ENCODE measurements at regions not wholly inside any gene's neighbourhood (a gene's known extent, or its start where the extent isn't known, plus 50 kb on each side); places are given as distances from the start of the nearest gene placed in this dataset.

DNA sequence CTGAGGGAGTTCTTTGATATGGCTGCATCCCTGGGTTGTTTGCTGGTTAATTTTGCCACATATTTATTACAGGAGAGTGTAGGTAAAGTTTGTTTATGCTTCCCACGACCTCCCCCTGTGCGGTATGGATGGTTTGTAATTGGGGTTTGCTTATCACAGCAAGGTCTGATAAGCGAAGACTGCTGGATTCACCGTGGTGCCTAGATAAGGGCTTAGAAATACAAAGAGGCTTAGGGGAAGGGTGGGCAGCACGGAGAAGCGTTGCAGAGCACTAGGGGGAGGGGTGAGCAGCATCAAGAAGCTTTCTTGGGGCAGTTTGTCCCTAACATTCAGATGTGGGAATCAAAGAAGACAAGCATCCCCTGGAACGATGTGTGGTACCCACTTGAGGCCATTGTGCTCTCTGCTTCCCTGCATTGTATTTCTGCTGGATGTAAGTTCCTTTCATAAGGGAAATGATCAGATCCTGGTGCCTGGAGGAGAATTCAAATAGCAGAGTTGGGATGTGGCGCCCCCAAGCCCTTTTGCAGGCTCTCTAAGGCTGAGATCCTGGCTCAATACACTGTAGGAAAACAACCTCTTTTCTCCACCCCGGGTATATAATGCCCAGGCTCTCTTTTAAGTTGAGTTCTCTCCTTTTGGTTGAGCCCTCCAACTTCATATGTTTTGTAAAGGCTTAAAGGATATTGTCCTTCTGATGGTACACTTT, 598.1 kb upstream of the ADGRL4 start:
- Histone ChIP-seq H3K4me1 (ENCODE audit: control insufficient read depth in 1 of 2, low read depth in 2 of 2) (no peaks in the 10 kb centered on the region), H3K27me3 (replicated peaks; ENCODE audit: insufficient read depth) (no peaks in the 10 kb centered on the region), H3K4me3 (no peak overlapping the region), H3K27ac (no peak overlapping the region), H3K36me3 (no peaks in the 10 kb centered on the region), H3K9me3 (peaks cover 4% of the 10 kb centered on the region)
- DNase-seq (ENCODE audit: low spot score): no peak
- no peak for ATAC-seq (ENCODE audit: insufficient number of reproducible peaks, low FRiP score, low read depth)
- TF ChIP-seq, protein P1, sequence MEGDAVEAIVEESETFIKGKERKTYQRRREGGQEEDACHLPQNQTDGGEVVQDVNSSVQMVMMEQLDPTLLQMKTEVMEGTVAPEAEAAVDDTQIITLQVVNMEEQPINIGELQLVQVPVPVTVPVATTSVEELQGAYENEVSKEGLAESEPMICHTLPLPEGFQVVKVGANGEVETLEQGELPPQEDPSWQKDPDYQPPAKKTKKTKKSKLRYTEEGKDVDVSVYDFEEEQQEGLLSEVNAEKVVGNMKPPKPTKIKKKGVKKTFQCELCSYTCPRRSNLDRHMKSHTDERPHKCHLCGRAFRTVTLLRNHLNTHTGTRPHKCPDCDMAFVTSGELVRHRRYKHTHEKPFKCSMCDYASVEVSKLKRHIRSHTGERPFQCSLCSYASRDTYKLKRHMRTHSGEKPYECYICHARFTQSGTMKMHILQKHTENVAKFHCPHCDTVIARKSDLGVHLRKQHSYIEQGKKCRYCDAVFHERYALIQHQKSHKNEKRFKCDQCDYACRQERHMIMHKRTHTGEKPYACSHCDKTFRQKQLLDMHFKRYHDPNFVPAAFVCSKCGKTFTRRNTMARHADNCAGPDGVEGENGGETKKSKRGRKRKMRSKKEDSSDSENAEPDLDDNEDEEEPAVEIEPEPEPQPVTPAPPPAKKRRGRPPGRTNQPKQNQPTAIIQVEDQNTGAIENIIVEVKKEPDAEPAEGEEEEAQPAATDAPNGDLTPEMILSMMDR (IDR thresholded peaks at IDR 0.05): no peak

DNA sequence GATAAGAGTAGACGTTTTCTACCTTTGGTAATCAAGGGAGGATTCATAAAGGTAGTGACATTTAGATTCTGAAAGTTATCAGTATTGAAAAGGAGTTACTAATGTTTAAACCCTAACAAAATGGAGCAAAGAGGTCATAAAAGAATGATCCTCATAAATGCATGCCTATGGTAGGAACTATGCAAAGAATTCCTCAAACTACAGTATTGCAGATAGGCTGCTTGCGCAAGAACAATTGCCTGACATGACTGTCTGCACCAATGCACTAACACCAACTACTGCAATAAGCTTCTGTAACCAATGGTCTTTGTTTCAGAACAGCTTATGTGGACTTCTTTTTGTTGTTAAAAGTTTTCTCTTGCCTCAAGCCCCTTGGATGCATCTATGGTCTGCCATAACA, 597.3 kb upstream of the ADGRL4 start:
- H3K4me1 ChIP-seq (ENCODE audit: control insufficient read depth in 1 of 2, low read depth in 2 of 2): no peaks in the 10 kb centered on the region
- ATAC-seq (ENCODE audit: insufficient number of reproducible peaks, low FRiP score, low read depth) (no peak), DNase-seq (ENCODE audit: low spot score) (no peak)
- no peak overlapping the region for H3K4me3 ChIP-seq
- H3K36me3 ChIP-seq: no peaks in the 10 kb centered on the region
- no peak overlapping the region for H3K27ac ChIP-seq
- peaks cover 4% of the 10 kb centered on the region for H3K9me3 ChIP-seq
- no peaks in the 10 kb centered on the region for H3K27me3 ChIP-seq (replicated peaks; ENCODE audit: insufficient read depth)
- TF ChIP-seq, protein P1 (IDR thresholded peaks at IDR 0.05): no peak

DNA sequence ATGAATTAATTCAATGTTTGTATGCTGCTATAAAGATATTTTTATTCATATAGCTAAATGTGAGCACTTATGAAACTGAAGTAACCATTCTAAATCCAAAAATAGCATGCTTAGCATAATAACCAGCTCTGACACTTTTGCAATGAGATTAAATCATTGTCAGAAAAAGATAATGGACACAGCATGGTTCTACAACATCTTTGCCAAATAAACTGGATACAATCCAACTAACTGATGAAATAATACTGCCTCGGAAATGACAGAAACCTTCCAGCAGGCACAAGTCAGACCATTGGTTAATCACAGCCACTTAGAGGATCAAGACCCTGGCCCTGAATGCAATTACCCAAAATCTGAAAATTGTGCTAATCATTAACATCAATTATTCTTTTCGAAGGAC, 592.7 kb upstream of the ADGRL4 start:
- peaks cover 4% of the 10 kb centered on the region for H3K9me3 ChIP-seq
- H3K27ac ChIP-seq: no peak overlapping the region
- no peaks in the 10 kb centered on the region for H3K27me3 ChIP-seq (replicated peaks; ENCODE audit: insufficient read depth)
- no peak for ATAC-seq (ENCODE audit: insufficient number of reproducible peaks, low FRiP score, low read depth)
- no peaks in the 10 kb centered on the region for H3K36me3 ChIP-seq
- H3K4me3 ChIP-seq: no peak overlapping the region
- TF ChIP-seq, protein P1 (IDR thresholded peaks at IDR 0.05): no peak
- no peak for DNase-seq (ENCODE audit: low spot score)
- no peaks in the 10 kb centered on the region for H3K4me1 ChIP-seq (ENCODE audit: control insufficient read depth in 1 of 2, low read depth in 2 of 2)

DNA sequence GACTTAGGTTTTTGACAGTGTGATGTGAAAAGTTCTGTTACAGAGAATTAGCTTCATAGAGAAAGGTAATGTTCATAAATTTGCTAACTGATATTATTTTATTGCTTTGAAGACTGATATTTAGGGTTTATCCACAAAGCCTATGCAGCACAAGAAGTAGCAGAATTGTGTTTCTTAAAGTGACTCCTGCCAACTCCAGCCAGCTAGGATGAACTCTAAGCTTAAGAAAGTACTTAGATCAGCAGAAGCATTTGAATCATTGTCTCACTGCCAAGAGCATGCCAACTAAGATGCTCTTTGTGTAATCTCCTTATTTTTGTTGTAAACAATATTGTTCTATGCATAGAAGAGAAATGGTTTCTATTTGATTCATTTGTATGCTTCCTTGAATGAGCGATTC, 589.4 kb upstream of the ADGRL4 start:
- no peaks in the 10 kb centered on the region for H3K4me1 ChIP-seq (ENCODE audit: control insufficient read depth in 1 of 2, low read depth in 2 of 2)
- ATAC-seq (ENCODE audit: insufficient number of reproducible peaks, low FRiP score, low read depth): no peak
- TF ChIP-seq, protein P1 (IDR thresholded peaks at IDR 0.05): no peak

DNA sequence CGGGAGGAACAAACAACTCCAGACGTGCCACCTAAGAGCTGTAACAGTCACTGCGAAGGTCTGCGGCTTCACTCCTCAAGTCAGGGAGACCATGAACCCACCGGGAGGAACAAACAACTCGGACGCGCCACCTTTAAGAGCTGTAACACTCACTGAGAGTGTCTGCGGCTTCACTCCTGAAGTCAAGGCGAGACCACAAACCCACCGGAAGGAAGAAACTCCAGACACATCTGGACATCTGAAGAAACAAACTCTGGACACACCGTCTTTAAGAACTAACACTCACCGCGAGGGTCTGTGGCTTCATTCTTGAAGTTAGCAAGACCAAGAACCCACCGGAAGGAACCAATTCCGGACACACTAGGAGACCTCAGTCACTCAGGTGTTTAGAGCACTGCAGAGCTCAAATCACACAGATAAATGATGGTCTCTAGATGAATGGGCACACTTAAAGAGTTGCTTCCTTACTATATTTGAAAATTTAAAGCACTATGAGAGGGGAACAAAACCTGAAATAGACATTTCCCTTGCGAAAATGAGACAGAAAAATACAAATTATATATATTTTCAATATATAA, 587.7 kb upstream of the ADGRL4 start:
- ATAC-seq (ENCODE audit: insufficient number of reproducible peaks, low FRiP score, low read depth) (no peak), DNase-seq (ENCODE audit: low spot score) (no peak)
- Histone ChIP-seq H3K9me3 (no peaks in the 10 kb centered on the region), H3K4me3 (no peak overlapping the region), H3K27me3 (replicated peaks; ENCODE audit: insufficient read depth) (no peaks in the 10 kb centered on the region), H3K36me3 (no peaks in the 10 kb centered on the region), H3K4me1 (ENCODE audit: control insufficient read depth in 1 of 2, low read depth in 2 of 2) (no peaks in the 10 kb centered on the region), H3K27ac (no peak overlapping the region)
- TF ChIP-seq, protein P1 (IDR thresholded peaks at IDR 0.05): no peak

More for the DNA sequence above, 589.4 kb upstream of the ADGRL4 start:
- DNase-seq (ENCODE audit: low spot score): no peak
- H3K4me3 ChIP-seq: no peak overlapping the region
- no peaks in the 10 kb centered on the region for H3K27me3 ChIP-seq (replicated peaks; ENCODE audit: insufficient read depth)
- H3K36me3 ChIP-seq: no peaks in the 10 kb centered on the region
- H3K27ac ChIP-seq: no peak overlapping the region
- no peaks in the 10 kb centered on the region for H3K9me3 ChIP-seq
